Endodermal cell (in vitro differentiated cells): ENCODE measurements at regions not wholly inside any gene's neighbourhood (a gene's known extent, or its start where the extent isn't known, plus 50 kb on each side); places are given as distances from the start of the nearest gene placed in this dataset.

ENCODE experiments used
- DNase-seq: peaks from one replicate; pipeline ENCODE4 v3.0.0-alpha.2; 2017
- H3K27ac ChIP-seq: 2 replicates; pipeline ENCODE4 v1.5.1; 2013; ENCODE audit warnings: mild to moderate bottlenecking, low read depth, low read length, moderate library complexity
- H3K27me3 ChIP-seq: 2 replicates; pipeline ENCODE4 v1.6.1; 2013; ENCODE audit warnings: mild to moderate bottlenecking, low read length, moderate library complexity; ENCODE audit not compliant: insufficient read depth, control insufficient read depth, poor library complexity, severe bottlenecking
- H3K36me3 ChIP-seq: 2 replicates; pipeline ENCODE4 v1.7.0; 2013; ENCODE audit warnings: mild to moderate bottlenecking, low read length, moderate library complexity; ENCODE audit not compliant: control insufficient read depth, insufficient read depth
- H3K4me1 ChIP-seq: one replicate; pipeline ENCODE4 v1.7.0; 2013; ENCODE audit warnings: low read length; ENCODE audit not compliant: control insufficient read depth, insufficient read depth
- H3K4me3 ChIP-seq: 2 replicates; pipeline ENCODE4 v1.5.1; 2013; ENCODE audit warnings: mild to moderate bottlenecking, low read length, moderate library complexity
- H3K9ac ChIP-seq: 2 replicates; pipeline ENCODE4 v1.6.1; 2013; ENCODE audit warnings: mild to moderate bottlenecking, low read length, moderate library complexity; ENCODE audit not compliant: poor library complexity, severe bottlenecking; ENCODE audit errors: extremely low read depth
- H3K9me3 ChIP-seq: 2 replicates; pipeline ENCODE4 v1.6.1; 2013; ENCODE audit warnings: mild to moderate bottlenecking, low read length, moderate library complexity; ENCODE audit not compliant: control insufficient read depth
- H3K27ac Mint-ChIP-seq: 2 replicates; pipeline ENCODE4 v1.8.0; 2020; ENCODE audit warnings: mixed read lengths
- H3K27me3 Mint-ChIP-seq: 2 replicates; pipeline ENCODE4 v1.8.0; 2021; ENCODE audit warnings: mild to moderate bottlenecking, mixed read lengths; ENCODE audit not compliant: insufficient read depth
- H3K36me3 Mint-ChIP-seq: 2 replicates; pipeline ENCODE4 v1.8.0; 2020; ENCODE audit warnings: low read depth, mixed read lengths
- H3K4me1 Mint-ChIP-seq: 2 replicates; pipeline ENCODE4 v1.8.0; 2020; ENCODE audit warnings: mixed read lengths
- H3K4me3 Mint-ChIP-seq: 2 replicates; pipeline ENCODE4 v1.8.0; 2020; ENCODE audit warnings: mild to moderate bottlenecking, moderate library complexity, mixed read lengths
- H3K9me3 Mint-ChIP-seq: 2 replicates; pipeline ENCODE4 v1.8.0; 2020; ENCODE audit warnings: mild to moderate bottlenecking, mixed read lengths
- CTCF ChIP-seq: fragments of 200-600 bp; sonication (generic); conservative IDR thresholded peaks from 2 replicates; pipeline ENCODE4 v1.5.0; 2021; ENCODE audit warnings: antibody characterized with exemption, mild to moderate bottlenecking
- WGBS, 2 experiments: methylation state at CpG; one replicate each; pipeline versions ENCODE4 v1.1.5 to v1.1.7; 2013; ENCODE audit warnings: missing lambda C conversion rate in 2 of 2, mixed read lengths in 1 of 2; ENCODE audit not compliant: insufficient coverage in 1 of 2, insufficient read length in 1 of 2; 5-methylcytosine and 5-hydroxymethylcytosine counted together

GRCh38 chr5:89498699-89499098 lies 615.7 kb upstream of the MEF2C start:
- Histone ChIP-seq H3K27ac (no peak overlapping the region), H3K9ac (no peak overlapping the region), H3K4me1 (no peaks in the 10 kb centered on the region), H3K9me3 (no peaks in the 10 kb centered on the region), H3K36me3 (no peaks in the 10 kb centered on the region), H3K27me3 (no peaks in the 10 kb centered on the region), H3K4me3 (no peak overlapping the region)
- no peak overlapping the region for H3K4me3 Mint-ChIP-seq
- 86 to 93% methylated on average over 2 to 4 of the region's 4 CpGs for WGBS, 2 experiments
- DNase-seq = no peak
- H3K27me3 Mint-ChIP-seq = no peaks in the 10 kb centered on the region
- no peak overlapping the region for H3K27ac Mint-ChIP-seq
- no peaks in the 10 kb centered on the region for H3K9me3 Mint-ChIP-seq
- H3K36me3 Mint-ChIP-seq = no peaks in the 10 kb centered on the region
- no peaks in the 10 kb centered on the region for H3K4me1 Mint-ChIP-seq
- no peak for TF ChIP-seq CTCF

GRCh38 chr5:89493414-89493813 lies 610.4 kb upstream of the MEF2C start:
- H3K27ac ChIP-seq = no peak overlapping the region
- no peaks in the 10 kb centered on the region for H3K4me1 ChIP-seq
- Mint-ChIP-seq H3K4me1 (no peaks in the 10 kb centered on the region), H3K36me3 (no peaks in the 10 kb centered on the region), H3K27ac (no peak overlapping the region), H3K27me3 (no peaks in the 10 kb centered on the region), H3K9me3 (no peaks in the 10 kb centered on the region), H3K4me3 (no peak overlapping the region)
- 96 to 100% methylated on average over 1 of the region's 1 CpG for whole genome bisulfite sequencing, 2 experiments
- DNase-seq = no peak
- H3K4me3 ChIP-seq = no peak overlapping the region
- H3K9me3 ChIP-seq = no peaks in the 10 kb centered on the region
- no peak for TF ChIP-seq CTCF
- H3K9ac ChIP-seq = no peak overlapping the region
- no peaks in the 10 kb centered on the region for H3K27me3 ChIP-seq
- H3K36me3 ChIP-seq = no peaks in the 10 kb centered on the region

- no peak overlapping the region for H3K4me3 ChIP-seq
- H3K9ac ChIP-seq = no peak overlapping the region
- no peaks in the 10 kb centered on the region for H3K27me3 Mint-ChIP-seq
- no peaks in the 10 kb centered on the region for H3K9me3 Mint-ChIP-seq
- no peak for TF ChIP-seq CTCF
- H3K27ac ChIP-seq = no peak overlapping the region
- H3K4me3 Mint-ChIP-seq = no peak overlapping the region
- H3K36me3 ChIP-seq = no peaks in the 10 kb centered on the region
- 89% methylated on average over 1 of the region's 1 CpG; no CpG with 5 or more reads in 1 of the 2 experiments for WGBS, 2 experiments
- H3K27me3 ChIP-seq = no peaks in the 10 kb centered on the region
- H3K4me1 ChIP-seq = no peaks in the 10 kb centered on the region
- no peaks in the 10 kb centered on the region for H3K36me3 Mint-ChIP-seq
- H3K9me3 ChIP-seq = no peaks in the 10 kb centered on the region
- H3K27ac Mint-ChIP-seq = no peak overlapping the region
- DNase-seq = no peak
- peaks cover 9% of the 10 kb centered on the region for H3K4me1 Mint-ChIP-seq
Measured at GRCh38 chr5:89484962-89485361, 602.0 kb upstream of the MEF2C start.
